ENCODE measurements at regions not wholly inside any gene's neighbourhood (a gene's known extent, or its start where the extent isn't known, plus 50 kb on each side); places are given as distances from the start of the nearest gene placed in this dataset.

- POLR2A ChIA-PET = no interaction called here
- BruUV-seq (replicated peaks) = no TSS peak
- Histone ChIP-seq H3K79me2 (ENCODE audit: insufficient read depth, low read depth, low read length) (no peaks in the 10 kb centered on the region), H3K4me1 (ENCODE audit: insufficient read depth, low read length, poor library complexity, severe bottlenecking) (no peaks in the 10 kb centered on the region), H4K20me1 (ENCODE audit: insufficient read depth, low read length) (no peaks in the 10 kb centered on the region), H2AFZ (ENCODE audit: low read length) (no peak overlapping the region), H3K36me3 (ENCODE audit: insufficient read depth, low read length) (no peaks in the 10 kb centered on the region), H3K9me3 (ENCODE audit: low read length) (no peaks in the 10 kb centered on the region), H3K9me2 (ENCODE audit: insufficient read depth, low read length) (no peaks in the 10 kb centered on the region), H3K4me2 (ENCODE audit: low read length) (no peak overlapping the region), H3K27ac (ENCODE audit: low read depth, low read length, poor library complexity, severe bottlenecking) (no peak overlapping the region), H3K4me3 (ENCODE audit: low read depth, low read length, poor library complexity, severe bottlenecking) (no peak overlapping the region)
- CTCF ChIA-PET (ENCODE audit: unreplicated experiment) = no interaction called here
- intact Hi-C loops (cut with micrococcal nuclease; ENCODE audit: unreplicated experiment) = no loop called here
- DNase-seq (ENCODE audit: low spot score) = no peak
- TF ChIP-seq EZH2phosphoT487 (IDR thresholded peaks at IDR 0.05; ENCODE audit: borderline replicate concordance, low read depth, low read length) (no peak), CTCF (conservative IDR thresholded peaks at IDR 0.05; ENCODE audit: low read length) (no peak)
These were observed 1326.3 kb downstream of the BRINP3 start for GRCh38 chr1:189151361-189151760.

GRCh38 chr1:189152685-189153084 lies 1325.0 kb downstream of the BRINP3 start:
- Histone ChIP-seq H4K20me1 (ENCODE audit: insufficient read depth, low read length) (no peaks in the 10 kb centered on the region), H3K9me2 (ENCODE audit: insufficient read depth, low read length) (no peaks in the 10 kb centered on the region), H3K4me2 (ENCODE audit: low read length) (no peak overlapping the region), H2AFZ (ENCODE audit: low read length) (no peak overlapping the region), H3K27ac (ENCODE audit: low read depth, low read length, poor library complexity, severe bottlenecking) (no peak overlapping the region), H3K36me3 (ENCODE audit: insufficient read depth, low read length) (no peaks in the 10 kb centered on the region), H3K79me2 (ENCODE audit: insufficient read depth, low read depth, low read length) (no peaks in the 10 kb centered on the region), H3K9me3 (ENCODE audit: low read length) (no peaks in the 10 kb centered on the region), H3K4me1 (ENCODE audit: insufficient read depth, low read length, poor library complexity, severe bottlenecking) (no peaks in the 10 kb centered on the region), H3K4me3 (ENCODE audit: low read depth, low read length, poor library complexity, severe bottlenecking) (no peak overlapping the region)
- no TSS peak for BruUV-seq (replicated peaks)
- no peak for TF ChIP-seq CTCF (conservative IDR thresholded peaks at IDR 0.05; ENCODE audit: low read length)
- TF ChIP-seq EZH2phosphoT487 (IDR thresholded peaks at IDR 0.05; ENCODE audit: borderline replicate concordance, low read depth, low read length) = no peak
- ChIA-PET POLR2A (no interaction called here), CTCF (ENCODE audit: unreplicated experiment) (no interaction called here)
- DNase-seq (ENCODE audit: low spot score) = no peak
- intact Hi-C loops (cut with micrococcal nuclease; ENCODE audit: unreplicated experiment) = no loop called here

GRCh38 chr1:189158155-189158554 lies 1319.5 kb downstream of the BRINP3 start:
- Histone ChIP-seq H3K27ac (ENCODE audit: low read depth, low read length, poor library complexity, severe bottlenecking) (no peak overlapping the region), H3K4me1 (ENCODE audit: insufficient read depth, low read length, poor library complexity, severe bottlenecking) (no peaks in the 10 kb centered on the region), H3K79me2 (ENCODE audit: insufficient read depth, low read depth, low read length) (no peaks in the 10 kb centered on the region), H2AFZ (ENCODE audit: low read length) (no peak overlapping the region), H3K9me2 (ENCODE audit: insufficient read depth, low read length) (no peaks in the 10 kb centered on the region), H3K4me3 (ENCODE audit: low read depth, low read length, poor library complexity, severe bottlenecking) (no peak overlapping the region), H4K20me1 (ENCODE audit: insufficient read depth, low read length) (no peaks in the 10 kb centered on the region), H3K36me3 (ENCODE audit: insufficient read depth, low read length) (no peaks in the 10 kb centered on the region), H3K4me2 (ENCODE audit: low read length) (no peak overlapping the region), H3K9me3 (ENCODE audit: low read length) (no peaks in the 10 kb centered on the region)
- BruUV-seq (replicated peaks) = no TSS peak
- TF ChIP-seq CTCF (conservative IDR thresholded peaks at IDR 0.05; ENCODE audit: low read length) (no peak), EZH2phosphoT487 (IDR thresholded peaks at IDR 0.05; ENCODE audit: borderline replicate concordance, low read depth, low read length) (no peak)
- POLR2A ChIA-PET = interaction anchor here (0.6 kb wide), 1 partner anchor 717 kb away, joined by 3 read pairs; no protein-coding TSS in a partner anchor
- no peak for DNase-seq (ENCODE audit: low spot score)
- intact Hi-C loops (cut with micrococcal nuclease; ENCODE audit: unreplicated experiment) = no loop called here
- CTCF ChIA-PET (ENCODE audit: unreplicated experiment) = no interaction called here

Measured in OCI-LY7 (cell line).